ENCODE measurements at regions not wholly inside any gene's neighbourhood (a gene's known extent, or its start where the extent isn't known, plus 50 kb on each side); places are given as distances from the start of the nearest gene placed in this dataset.
A peak's percentile ranks its signal among the peaks of the same experiment; 100 is the strongest.

DNA sequence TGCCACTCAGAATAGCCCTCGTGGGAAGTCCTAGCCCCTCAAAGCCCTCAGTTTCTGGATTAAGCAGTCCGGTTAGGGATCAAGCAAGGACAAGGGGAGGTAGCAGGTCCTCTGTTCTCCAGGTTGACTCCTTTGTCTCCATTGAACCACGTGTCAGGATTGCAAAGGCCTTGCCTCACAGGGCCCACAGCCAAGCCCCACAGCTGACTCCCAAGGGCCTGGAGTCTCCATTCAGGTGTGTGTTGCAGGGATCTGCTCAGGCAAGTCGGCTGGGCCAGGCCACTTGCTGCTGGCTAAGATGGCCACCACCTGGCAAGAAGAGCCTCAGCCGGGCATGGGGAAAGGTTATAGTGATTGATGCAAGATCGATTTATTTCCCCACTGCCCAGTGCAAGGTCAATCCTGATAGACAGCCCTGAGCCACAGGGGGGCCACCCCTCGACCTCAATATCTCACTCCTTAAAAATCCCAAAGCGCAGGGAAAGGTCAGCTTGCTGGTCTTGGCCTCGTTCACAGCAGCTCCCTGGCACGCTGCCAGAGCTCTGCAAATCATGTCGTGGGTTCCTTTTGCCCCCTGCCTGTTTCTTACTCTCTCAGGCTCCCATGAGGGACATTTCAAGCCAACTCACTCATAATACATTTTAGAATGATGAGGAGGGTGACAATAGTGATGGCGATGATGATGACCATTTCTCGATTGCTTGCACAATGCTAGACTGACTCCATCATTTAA, 75.9 kb downstream of the EDN3 start:
- DNase-seq (ENCODE audit: low spot score): no peak

DNA sequence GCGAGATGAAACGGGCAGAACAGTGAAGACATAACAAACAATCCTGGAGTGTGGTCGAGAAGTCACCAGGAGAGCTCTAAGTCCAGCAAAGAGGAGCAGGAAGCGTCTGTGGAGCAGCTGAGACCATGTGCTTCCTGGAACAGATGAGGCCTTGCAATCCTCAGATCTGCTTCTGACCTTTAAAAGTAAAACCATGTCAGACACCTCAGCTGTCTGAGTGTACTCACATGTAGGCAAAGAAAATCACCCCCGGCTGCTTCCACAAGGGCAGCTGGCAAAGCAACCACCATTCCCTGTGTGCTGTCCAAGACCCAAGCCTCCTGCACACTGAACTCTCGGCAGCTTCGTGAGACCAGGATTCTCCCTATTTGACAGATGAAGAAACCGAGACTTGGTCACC, 76.6 kb downstream of the EDN3 start:
- DNase-seq (ENCODE audit: low spot score): no peak

DNA sequence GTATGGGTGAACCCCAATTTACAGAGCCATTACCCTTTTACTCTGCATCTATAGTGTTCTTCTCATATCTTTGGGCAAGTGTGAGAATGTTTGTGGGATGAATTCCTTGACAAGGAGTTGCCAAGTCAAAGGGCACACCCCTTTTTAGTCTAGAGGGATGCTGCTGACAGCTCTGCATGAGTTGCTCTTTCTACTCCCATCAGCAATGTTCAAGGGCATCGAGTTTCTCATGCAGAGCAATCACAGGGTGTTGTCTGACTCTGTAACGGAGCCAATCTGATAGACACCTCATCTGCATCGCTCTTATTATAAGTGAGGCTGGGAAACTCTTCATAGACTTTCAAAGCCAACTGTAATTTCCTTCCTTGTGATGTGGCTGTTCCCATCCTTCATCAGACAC, 77.4 kb downstream of the EDN3 start:
- DNase-seq (ENCODE audit: low spot score): no peak

DNA sequence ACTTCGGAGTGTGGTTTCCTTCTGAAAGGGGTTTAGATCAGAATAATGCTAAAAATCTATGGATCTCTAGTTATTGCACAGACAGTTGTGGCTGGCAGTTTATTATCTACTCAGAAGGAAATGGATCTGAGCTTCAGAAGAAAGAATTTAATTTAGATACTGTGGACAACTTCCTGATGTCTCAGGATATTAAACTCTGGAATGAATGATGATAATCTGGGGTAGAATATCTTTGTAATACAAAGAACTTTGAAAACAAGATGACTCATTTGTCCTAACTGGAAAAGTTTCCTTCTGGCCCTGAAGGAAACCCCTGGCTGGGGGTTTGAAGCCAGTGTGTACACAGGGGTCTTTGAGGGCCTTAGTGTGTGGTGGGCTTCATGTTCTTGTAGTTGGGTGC, 78.0 kb downstream of the EDN3 start:
- no peak for DNase-seq (ENCODE audit: low spot score)

DNA sequence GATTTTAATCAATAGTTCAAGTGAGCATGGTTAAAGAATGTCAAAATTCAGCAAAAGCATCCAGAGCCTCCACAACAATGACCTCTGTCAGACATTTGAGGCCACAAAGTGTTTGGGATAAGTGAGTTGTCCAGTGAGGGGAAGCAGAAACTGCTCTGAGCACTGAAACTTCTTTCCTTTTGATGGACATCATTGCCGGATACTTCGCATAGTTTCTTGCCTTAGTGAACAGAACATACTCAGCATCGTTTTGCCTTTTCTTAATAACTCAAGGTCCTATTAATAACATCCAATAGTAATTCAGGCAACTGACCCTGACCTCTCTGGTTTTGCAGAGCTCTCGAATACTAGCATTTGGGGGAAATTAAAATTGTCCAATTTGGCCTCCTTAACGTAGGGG, 78.6 kb downstream of the EDN3 start:
- DNase-seq (ENCODE audit: low spot score): no peak

DNA sequence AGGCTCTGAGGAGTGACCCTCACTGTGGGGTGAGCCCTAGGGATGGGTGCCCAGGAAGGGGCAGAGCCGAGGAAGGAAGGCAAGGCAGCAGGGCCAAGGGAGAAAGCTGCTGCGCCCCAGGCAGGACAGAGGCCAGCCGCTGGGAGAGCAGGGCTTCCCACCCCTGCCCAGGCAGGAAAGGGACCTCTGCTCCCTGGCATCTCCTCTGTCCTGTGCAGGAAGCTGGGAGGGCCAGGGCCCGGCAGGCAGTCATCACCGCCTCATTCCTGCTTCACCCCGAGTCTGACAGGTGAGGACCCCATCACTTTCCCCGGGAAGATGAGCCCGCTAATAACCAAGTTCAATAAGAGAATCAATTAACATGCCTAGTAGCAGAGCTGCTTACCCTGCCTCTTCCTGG, 81.3 kb downstream of the EDN3 start:
- DNase-seq (ENCODE audit: low spot score): no peak

DNA sequence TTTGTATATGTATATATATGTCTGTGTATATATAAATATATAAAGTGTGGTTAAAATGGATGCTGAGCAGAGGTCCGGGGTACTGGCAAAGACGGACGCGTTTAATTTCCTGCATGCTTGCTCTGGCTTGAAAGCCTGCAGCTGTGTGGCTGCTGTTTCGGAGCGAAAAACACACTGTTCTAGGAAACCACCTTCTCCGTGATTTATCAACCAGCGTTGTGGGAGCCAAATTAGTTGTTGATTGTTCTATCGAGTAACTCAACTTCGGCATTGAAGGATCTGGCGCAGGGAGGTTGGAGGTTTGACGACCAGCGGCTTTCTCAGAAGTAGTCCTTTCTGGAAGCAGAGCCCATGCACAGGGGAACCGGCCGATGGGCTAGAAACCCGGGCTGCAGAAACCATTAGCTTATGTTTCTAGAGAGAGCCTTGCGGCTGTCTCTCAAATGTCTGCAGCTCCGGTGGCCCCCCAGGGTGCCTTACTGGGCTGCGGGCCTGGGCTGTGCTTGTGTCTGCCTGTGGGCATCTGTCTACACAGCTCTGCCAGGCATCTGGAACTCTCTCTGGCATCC, 81.8 kb downstream of the EDN3 start:
- no peak for DNase-seq (ENCODE audit: low spot score)

DNA sequence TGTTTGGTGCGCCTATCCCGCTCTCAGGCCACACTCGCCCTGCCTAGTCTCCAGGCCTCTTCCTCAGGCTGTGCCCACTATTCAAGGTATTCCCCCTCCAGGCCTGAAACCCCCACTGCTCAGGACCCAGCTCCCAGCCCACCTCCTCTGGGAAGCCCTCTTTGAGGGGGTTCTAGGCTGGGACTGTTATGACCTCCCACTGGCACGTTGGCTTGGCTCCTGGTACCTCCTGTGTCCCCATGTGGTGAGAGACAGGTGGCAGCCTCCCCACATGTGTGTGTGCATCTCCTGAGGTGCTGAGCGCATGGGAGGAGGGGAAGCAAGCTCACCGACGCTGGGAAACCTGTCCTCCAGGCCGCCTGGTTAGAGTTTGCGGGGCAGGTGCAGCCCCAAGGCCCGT, 82.5 kb downstream of the EDN3 start:
- no peak for DNase-seq (ENCODE audit: low spot score)

DNA sequence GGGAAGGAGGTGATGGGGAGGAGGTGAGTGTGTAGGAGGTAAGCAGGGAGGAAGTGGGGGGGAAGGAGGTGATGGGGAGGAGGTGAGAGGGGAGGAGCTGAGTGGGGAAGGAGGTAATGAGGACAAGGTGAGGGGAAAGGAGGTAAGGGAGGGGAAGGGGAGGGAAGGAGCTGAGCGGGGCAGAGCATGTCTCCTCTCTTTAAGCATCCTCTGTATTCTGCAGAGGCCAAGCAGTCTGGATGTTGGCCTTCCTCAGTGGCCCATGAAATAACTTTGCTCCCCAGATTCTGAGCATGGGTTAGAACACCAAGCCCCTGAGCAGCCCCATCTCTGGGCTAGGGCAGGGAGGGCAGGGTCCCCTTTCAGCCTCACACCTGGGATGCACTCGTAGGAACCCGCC, 84.6 kb downstream of the EDN3 start:
- DNase-seq (ENCODE audit: low spot score): no peak

DNA sequence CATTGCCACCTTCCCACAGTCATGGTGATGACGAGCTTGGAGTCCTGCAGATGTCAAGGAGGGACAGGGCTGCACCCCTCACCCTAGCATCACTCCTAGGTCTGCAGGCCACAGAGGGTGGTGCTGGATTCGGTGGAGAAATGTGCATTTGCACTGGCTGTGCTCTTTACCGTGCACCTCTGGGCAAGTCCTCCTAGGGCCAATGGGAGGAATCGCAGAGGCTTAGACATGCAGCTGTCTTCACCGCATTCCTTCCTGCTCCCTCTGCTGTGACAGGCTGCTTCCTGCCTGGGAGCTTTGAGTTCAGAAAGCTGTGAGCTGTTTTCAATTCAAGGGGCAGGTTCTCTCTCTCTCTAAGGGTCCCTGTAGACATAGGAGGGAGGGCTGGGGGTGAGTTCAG, 85.1 kb downstream of the EDN3 start:
- no peak for DNase-seq (ENCODE audit: low spot score)

DNA sequence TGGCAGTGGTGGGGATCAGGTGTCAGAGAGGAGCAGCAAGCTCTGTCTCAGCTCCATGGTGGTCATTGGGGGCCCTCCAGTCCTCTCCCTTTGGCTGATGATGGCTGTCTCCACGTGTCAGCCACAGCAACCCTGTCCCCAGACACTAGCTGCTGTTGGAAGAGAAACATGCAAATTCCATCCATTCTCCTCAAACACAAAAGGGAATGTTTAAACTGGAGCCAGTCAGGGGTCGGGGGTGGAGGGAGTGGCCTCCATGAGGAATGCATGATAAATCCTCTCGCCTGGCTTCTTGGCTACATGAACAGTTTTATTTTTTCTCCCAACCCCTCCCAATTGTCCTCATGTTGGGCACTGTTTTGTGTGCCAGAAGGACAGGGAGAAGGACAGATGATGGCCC, 86.4 kb downstream of the EDN3 start:
- DNase-seq (ENCODE audit: low spot score): no peak

DNA sequence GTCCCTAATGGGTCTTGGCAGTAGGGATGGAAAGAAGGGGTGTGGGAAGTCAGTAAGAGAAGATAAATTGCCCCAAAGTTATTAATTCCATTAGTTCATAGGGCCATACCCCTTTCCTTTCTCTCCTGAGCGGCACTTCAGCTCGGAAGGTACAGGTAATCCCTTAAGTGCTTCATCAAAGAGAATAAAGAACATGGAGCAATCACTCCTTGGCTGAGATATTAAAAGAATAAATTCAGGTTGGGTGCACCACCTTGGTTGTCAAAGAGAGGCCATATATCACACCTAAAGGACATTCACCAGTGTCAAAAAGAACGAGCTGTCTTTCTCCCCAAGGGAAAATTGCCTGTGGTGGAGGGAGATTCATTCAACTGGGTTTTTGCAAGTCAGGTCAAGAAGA, 87.5 kb downstream of the EDN3 start:
- DNase-seq (ENCODE audit: low spot score): no peak

DNA sequence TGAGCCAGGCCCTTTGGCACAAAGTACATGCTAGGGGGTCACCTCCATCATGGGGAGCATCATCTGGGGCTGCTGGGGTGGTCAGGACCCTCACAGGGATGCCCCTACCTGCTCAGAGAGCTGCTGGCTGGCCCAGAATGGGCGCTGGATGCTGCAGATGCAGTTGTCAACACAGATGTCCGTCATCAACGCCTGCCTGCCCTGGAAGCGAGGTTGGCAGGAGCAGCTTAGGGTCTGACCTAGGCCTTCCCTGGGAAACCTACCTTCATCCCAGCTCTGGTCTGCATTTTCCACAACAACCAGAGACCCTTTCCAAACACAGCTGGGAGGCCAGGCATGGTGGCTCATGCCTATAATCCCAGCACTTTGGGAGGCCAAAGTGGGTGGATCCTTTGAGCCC, 88.0 kb downstream of the EDN3 start:
- DNase-seq (ENCODE audit: low spot score): no peak

DNA sequence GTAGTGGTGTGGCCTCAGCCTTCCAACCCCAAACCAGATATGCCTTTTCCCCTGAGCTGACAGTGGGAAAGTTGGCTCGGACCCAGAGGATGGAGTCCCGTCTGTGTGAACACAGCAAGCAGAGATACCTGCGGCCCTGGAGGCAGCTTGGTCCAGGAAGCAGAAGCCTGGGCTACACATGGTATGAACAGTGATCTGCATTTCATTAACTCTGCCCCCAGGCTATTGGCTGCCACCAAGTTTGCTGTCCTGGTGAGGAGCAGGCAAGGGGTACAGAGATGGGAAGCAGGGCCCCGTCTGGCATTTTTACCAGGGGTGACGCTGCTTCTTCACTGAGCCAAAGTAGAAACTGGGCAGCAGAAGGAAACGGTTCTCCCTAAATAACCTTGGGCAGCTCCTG, 90.0 kb downstream of the EDN3 start:
- no peak for DNase-seq (ENCODE audit: low spot score)

DNA sequence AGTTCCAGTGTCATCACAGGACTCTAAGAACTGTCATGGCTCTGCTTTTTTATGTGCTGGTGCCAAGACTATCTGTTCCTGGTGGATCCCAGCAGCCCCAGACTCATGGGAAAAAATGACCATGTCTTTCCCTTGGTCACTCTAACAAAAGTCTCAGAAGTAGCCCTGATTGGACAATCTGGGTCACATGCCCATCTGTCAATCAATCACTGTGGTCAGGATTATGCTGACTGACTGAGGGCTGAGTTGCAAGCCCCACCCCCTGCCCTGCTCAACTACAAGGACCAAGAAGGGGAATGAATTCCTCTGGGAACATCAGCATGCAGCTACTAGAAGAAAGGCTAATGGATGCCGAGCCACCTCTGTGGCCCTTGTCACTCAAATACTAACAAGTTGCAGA, 91.6 kb downstream of the EDN3 start:
- DNase-seq (ENCODE audit: low spot score): no peak

DNA sequence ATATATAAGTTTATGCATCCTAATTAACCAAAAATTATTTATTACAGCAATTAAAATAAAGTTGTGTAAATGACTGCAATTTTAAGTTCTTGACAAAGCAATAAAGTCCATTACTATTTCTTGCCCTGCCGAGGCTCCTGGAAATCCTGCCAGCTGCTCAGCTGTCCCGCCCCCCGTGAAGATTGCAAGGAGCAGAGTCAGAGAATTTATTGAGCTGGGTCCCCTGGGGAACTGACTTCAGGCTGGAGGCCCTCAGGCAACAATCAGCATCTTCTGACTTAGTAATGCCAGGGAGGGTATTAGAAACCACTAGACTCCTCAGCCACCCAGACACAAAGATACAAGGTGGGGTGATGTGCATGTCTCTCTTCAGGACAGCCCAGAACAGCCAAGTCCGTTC, 92.3 kb downstream of the EDN3 start:
- no peak for DNase-seq (ENCODE audit: low spot score)

DNA sequence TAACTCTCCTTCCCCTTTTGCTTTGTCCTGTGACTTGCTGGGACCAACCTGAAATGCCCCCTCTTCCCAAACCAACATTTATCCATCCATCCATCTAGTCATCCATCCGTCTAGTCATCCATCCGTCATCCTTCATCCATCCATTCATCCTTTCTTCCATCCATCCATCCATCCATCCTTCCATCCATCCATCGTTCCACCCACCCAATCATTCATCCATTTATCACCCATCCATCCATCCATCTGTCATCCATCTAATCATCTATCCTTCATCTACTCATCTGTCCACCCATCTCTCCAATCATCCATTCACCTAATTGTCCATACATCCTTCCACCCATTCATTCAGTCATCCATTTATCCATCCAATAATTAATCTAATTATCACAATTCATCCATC, 92.7 kb downstream of the EDN3 start:
- no peak for DNase-seq (ENCODE audit: low spot score)

DNA sequence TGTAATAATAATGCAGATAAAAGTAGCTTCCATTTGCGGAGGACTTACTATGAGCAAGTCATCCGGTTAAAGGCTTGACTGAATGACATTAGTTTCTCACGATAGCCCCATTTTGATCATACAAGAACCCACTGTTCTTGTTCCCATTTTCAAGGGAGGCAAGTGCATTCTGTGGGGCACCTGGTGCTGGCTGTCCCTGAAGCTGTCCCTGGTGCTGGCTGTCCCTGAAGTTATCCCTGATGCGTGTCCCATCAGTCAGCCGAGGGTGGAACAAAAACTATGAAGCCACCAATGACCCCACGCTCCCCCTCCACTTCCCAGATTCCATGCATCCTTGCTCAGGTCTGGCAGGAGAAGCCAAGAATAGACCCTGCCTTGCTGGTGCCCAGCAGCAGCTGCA, 95.3 kb downstream of the EDN3 start:
- DNase-seq (ENCODE audit: low spot score): no peak

DNA sequence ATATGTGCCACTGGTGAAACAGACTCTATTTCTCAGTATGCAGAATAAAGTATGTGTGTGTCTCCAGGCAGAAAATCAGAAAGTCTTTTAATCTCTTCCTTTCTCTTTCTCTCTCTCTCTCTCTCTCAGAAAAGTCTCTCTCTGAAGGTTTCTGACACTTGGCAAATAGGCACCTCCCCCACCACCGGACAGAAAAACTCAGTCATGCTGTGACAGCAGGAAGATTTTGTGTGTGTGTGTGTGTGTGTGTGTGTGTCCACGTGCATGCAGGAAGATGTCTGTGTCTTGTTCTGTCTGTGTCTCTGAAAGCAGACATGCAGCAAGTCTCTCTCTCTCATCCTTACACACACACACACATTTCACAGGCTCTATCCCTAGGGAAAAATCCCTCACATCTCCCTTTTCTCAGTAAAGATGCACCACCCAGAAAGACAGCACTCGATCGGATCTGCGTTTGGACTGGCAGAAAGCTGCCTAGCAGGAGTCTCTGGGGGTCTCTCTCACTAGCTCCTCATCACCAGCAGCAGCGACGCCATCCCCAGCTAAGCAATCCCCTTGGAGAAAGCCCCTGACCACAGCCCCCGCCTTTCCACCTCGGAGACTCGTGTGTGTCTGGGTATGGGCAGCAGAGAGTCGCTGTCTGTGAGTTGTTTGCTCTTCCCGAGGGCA, 98.3 kb downstream of the EDN3 start:
- DNase-seq (ENCODE audit: low spot score): no peak

DNA sequence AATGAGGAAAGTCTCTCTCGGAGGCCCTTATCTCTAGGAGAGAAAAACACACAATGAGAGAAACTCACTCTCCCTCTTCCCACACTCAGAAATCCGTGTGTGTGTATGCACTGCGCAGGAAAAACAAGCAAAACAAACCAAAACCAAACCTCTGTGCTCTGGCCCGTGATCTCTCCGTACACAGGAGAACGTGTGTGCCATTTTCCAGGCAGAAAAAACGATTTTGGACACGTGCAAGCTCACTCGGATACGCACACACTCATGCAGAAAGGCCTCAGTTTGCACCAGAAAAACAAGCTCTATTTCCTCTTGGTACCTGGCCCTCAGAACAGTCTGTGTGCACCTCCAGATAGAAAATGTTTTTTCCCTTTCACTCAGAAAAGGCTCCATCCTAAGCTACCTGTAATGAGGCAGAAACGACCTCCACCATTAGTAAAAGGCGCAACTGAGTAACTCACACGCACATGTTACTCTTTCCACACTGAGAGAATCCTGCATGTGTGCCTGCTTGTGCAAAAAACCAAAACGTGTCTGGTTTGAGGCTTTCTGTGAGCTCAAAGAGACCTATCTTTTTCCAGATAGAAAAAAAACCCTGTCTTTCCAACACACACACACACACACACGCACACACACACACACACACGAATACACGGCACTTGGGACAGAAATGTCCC, 99.2 kb downstream of the EDN3 start:
- DNase-seq (ENCODE audit: low spot score): no peak

DNA sequence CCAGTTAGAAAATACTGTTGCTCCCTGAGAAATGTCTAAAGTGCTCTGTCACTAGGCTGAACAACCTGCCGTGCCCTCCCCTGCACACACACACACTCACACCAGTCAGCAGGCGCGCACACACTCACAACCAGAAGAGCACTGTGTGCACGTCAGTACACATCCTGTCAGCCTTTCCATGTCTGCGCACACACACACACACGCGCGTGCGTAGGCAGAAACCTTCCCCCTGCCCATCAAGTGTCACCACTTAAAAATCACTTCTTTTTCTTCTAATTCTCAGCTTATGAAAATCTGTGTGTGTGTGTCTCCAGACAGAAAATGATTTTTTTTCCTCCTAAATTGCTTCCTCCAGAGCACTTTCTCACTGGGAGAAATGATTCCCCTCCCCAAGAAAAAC, 100.3 kb downstream of the EDN3 start:
- no peak for DNase-seq (ENCODE audit: low spot score)

DNA sequence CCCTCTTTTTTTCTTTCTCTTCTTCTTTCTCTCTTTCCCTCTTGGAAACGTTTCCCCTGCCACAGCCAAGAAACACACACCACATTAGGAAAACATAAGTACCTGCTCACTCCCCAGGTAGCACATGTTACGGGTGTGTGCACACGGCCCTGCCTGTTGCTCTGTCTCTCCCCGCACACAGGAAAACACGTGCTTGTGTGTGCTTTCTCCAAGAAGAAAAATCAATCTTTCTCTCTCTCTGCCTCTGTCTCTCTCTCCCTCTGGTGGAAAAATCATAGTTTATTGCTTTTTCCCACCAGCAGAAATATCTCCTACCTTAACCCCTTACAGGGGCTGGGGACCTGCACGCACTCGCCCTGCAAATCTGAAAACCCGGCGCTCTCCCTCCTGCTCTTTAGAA, 102.3 kb downstream of the EDN3 start:
- DNase-seq (ENCODE audit: low spot score): no peak

DNA sequence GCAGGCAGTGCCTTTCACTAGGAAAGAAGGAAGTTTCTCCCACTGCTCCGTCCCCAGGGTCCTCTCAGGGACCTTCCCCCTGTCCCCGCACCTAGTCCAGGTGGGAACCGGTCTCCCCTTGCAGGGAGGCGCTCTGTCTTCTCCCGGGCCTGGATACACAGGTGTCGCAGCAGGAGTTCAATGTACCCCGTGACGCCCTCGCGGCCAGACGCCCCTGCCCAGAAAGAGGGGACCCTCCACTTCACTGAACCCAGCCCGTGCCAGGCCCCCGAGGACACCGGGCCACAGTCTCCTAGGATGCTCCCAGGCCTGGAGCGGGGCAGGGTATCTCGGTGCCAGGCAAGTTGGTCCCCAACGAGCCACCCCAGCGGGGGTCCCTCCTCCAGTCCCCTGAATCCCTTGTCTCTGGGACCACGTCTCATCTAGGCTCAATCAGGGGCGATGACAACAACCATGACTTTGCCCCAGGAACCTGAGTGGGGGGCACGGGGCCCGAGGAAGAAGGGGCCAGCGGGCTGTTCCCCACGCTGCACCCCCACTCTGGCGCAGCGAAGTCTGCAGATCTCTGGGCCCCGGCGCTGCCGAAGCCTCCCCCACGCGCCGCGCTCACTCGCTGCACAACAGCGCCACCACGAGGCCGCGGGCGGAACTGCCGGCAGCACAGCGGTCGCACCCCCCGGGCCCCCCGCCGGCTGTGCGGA, 103.0 kb downstream of the EDN3 start:
- DNase-seq (ENCODE audit: low spot score): peak; percentile 85
